K562 (cell line): ENCODE measurements at regions not wholly inside any gene's neighbourhood (a gene's known extent, or its start where the extent isn't known, plus 50 kb on each side); places are given as distances from the start of the nearest gene placed in this dataset.

ENCODE experiments used
- ATAC-seq: fragments of 200-7000 bp; cut with Tn5 transposase; 3 replicates; pipeline ENCODE4 v1.9.1; 2020; ENCODE audit warnings: moderate library complexity
- BruUV-seq: library from RNA; stranded (reverse); fragments of 400-500 nt; replicated peaks from 2 replicates; lab custom pipeline; 2021; lab: Mats Ljungman, UMichigan
- CTCF ChIA-PET: fragments of 300-600 bp; formaldehyde crosslinking; extraction: SDS; loops from one replicate; lab custom pipeline; 2021; ENCODE audit warnings: low intra/inter-chr PET ratio; lab: Yijun Ruan, JAX
- POLR2A ChIA-PET: fragments of 300-600, 350-650 bp; sonication (Branson Sonifier 250); formaldehyde crosslinking; extraction: SDS; loops from one replicate; lab custom pipeline; 2021; ENCODE audit warnings: antibody characterized with exemption, inconsistent platforms; lab: Yijun Ruan, JAX
- DNase-seq, 4 experiments: peaks; one replicate each; pipeline versions ENCODE4 v3.0.0 to v3.0.0-alpha.2; 2011 to 2018; ENCODE audit warnings: low spot score in 3 of 4, mixed read lengths in 3 of 4; ENCODE audit errors: extremely low read depth in 1 of 4
- FAIRE-seq: peaks from 2 replicates; lab custom pipeline; 2011; peaks lifted over from hg19 to GRCh38; lab: Jason Lieb, UNC
- H2AFZ ChIP-seq: 2 replicates; pipeline ENCODE4 v1.6.0; 2011; ENCODE audit warnings: low read depth, low read length, control low read depth, inconsistent platforms
- H3K27ac ChIP-seq: fragments of 200-600 bp; 3 replicates; pipeline ENCODE4 v1.8.0; 2011; ENCODE audit warnings: low read depth, mild to moderate bottlenecking, control low read depth, inconsistent platforms, low read length, moderate library complexity, mixed read lengths; ENCODE audit errors: extremely low read depth
- H3K27me3 ChIP-seq, 2 experiments: fragments of 300-600 bp in 1 of 2; 2 replicates in 1 of 2; 3 replicates in 1 of 2; pipeline versions ENCODE4 v1.6.0 to v1.8.0; 2011; ENCODE audit warnings: inconsistent platforms in 2 of 2, low read length in 2 of 2, mild to moderate bottlenecking in 1 of 2, mixed read lengths in 1 of 2, moderate library complexity in 1 of 2; ENCODE audit not compliant: control insufficient read depth in 2 of 2, insufficient read depth in 2 of 2
- H3K36me3 ChIP-seq: fragments of 300-600 bp; 3 replicates; pipeline ENCODE4 v1.8.0; 2011; ENCODE audit warnings: mild to moderate bottlenecking, low read length, inconsistent platforms; ENCODE audit not compliant: control insufficient read depth, insufficient read depth
- H3K4me1 ChIP-seq, 2 experiments: fragments of 200-600 bp in 1 of 2; replicated peaks in 1 of 2; 2 replicates in 1 of 2; 3 replicates in 1 of 2; pipeline versions ENCODE4 v1.5.1 to v1.8.0; 2011; ENCODE audit warnings: inconsistent platforms in 2 of 2, low read length in 2 of 2, mild to moderate bottlenecking in 1 of 2, mixed read lengths in 1 of 2, moderate library complexity in 1 of 2; ENCODE audit not compliant: control insufficient read depth in 2 of 2, insufficient read depth in 2 of 2
- H3K4me2 ChIP-seq: 2 replicates; pipeline ENCODE4 v1.6.1; 2011; ENCODE audit warnings: low read length, control low read depth, inconsistent platforms, mixed read lengths; ENCODE audit not compliant: insufficient read depth
- H3K4me3 ChIP-seq: fragments of 200-600 bp; sonication (generic), shearing (Covaris generic); 2 replicates; pipeline ENCODE4 v1.5.1; 2016; ENCODE audit warnings: control low read depth, inconsistent platforms
- H3K79me2 ChIP-seq: fragments of 200-600 bp; 3 replicates; pipeline ENCODE4 v1.8.0; 2011; ENCODE audit warnings: low read length, inconsistent platforms; ENCODE audit not compliant: control insufficient read depth, insufficient read depth
- H3K9ac ChIP-seq, 2 experiments: 2 replicates each; pipeline versions ENCODE4 v1.6.0 to v1.6.1; 2011; ENCODE audit warnings: low read depth in 2 of 2, low read length in 2 of 2, control low read depth in 1 of 2, inconsistent platforms in 1 of 2, mild to moderate bottlenecking in 1 of 2, mixed read lengths in 1 of 2; ENCODE audit not compliant: insufficient read depth in 1 of 2
- H3K9me1 ChIP-seq: one replicate; pipeline ENCODE4 v1.6.0; 2011; ENCODE audit warnings: inconsistent platforms, mild to moderate bottlenecking, low read length, moderate library complexity; ENCODE audit not compliant: control insufficient read depth, insufficient read depth
- H3K9me3 ChIP-seq: replicated peaks from 2 replicates; pipeline ENCODE4 v1.5.1; 2011; ENCODE audit warnings: low read depth, low read length, inconsistent platforms; ENCODE audit not compliant: control insufficient read depth, insufficient read depth
- H4K20me1 ChIP-seq: replicated peaks from 2 replicates; pipeline ENCODE4 v1.6.1; 2011; ENCODE audit warnings: low read length, inconsistent platforms, mixed read lengths; ENCODE audit not compliant: control insufficient read depth, insufficient read depth
- ARID3B ChIP-seq: fragments of 250-450 bp; sonication (Bioruptor Pico); IDR thresholded peaks from 2 replicates; pipeline ENCODE4 v1.4.0; 2020; ENCODE audit warnings: borderline replicate concordance
- CGGBP1 ChIP-seq: fragments of 250-450 bp; sonication (Bioruptor Pico); IDR thresholded peaks from 2 replicates; pipeline ENCODE4 v1.9.0; 2021; ENCODE audit warnings: mild to moderate bottlenecking
- FOXJ3 ChIP-seq: sonication (generic); formaldehyde crosslinking; IDR thresholded peaks from 2 replicates; pipeline ENCODE4 v1.4.0; 2020; ENCODE audit warnings: mild to moderate bottlenecking, missing genetic modification reagents
- GABPA ChIP-seq: fragments of 200-800 bp; sonication (Bioruptor generic); conservative IDR thresholded peaks from 2 replicates; pipeline ENCODE4 v1.6.1; 2016; ENCODE audit warnings: low read depth, missing genetic modification characterization, missing compliant biosample characterization
- HDAC8 ChIP-seq: fragments of 450-650 bp; IDR thresholded peaks from 2 replicates; pipeline ENCODE4 v1.6.1; 2016; ENCODE audit warnings: mild to moderate bottlenecking, missing genetic modification characterization, moderate library complexity, missing compliant biosample characterization
- NCOA4 ChIP-seq: fragments of 450-650 bp; IDR thresholded peaks from 2 replicates; pipeline ENCODE4 v1.6.1; 2018; ENCODE audit warnings: mild to moderate bottlenecking; ENCODE audit not compliant: partially characterized antibody
- NFATC3 ChIP-seq: fragments of 450-650 bp; IDR thresholded peaks from 2 replicates; pipeline ENCODE4 v1.6.1; 2017; ENCODE audit warnings: mild to moderate bottlenecking
- POLR3A ChIP-seq: IDR thresholded peaks from 2 replicates; pipeline ENCODE4 v1.6.1; 2011; ENCODE audit warnings: borderline replicate concordance, mild to moderate bottlenecking, moderate library complexity; ENCODE audit not compliant: insufficient read length, insufficient read depth; ENCODE audit errors: extremely low read depth
- SAFB ChIP-seq: fragments of 200-400 bp; formaldehyde crosslinking; IDR thresholded peaks from 2 replicates; pipeline ENCODE4 v1.6.1; 2017; ENCODE audit warnings: low read depth, low read length, borderline replicate concordance
- SMAD1 ChIP-seq: fragments of 150-350 bp; IDR thresholded peaks from 2 replicates; pipeline ENCODE4 v1.6.1; 2014; ENCODE audit warnings: low read length, low read depth; ENCODE audit not compliant: partially characterized antibody
- TAF7 ChIP-seq: fragments of 450-650 bp; IDR thresholded peaks from 2 replicates; pipeline ENCODE4 v1.6.1; 2016; ENCODE audit warnings: missing genetic modification characterization, missing compliant biosample characterization
- TCF3 ChIP-seq: sonication (generic); formaldehyde crosslinking; IDR thresholded peaks from 2 replicates; pipeline ENCODE4 v1.4.0; 2020; ENCODE audit warnings: mild to moderate bottlenecking, missing genetic modification reagents
- ZNF561 ChIP-seq: fragments of 450-650 bp; formaldehyde crosslinking; conservative IDR thresholded peaks from 2 replicates; pipeline ENCODE4 v1.4.0; 2020; ENCODE audit warnings: mild to moderate bottlenecking, moderate library complexity
- ZNF695 ChIP-seq: fragments of 450-650 bp; formaldehyde crosslinking; IDR thresholded peaks from 2 replicates; pipeline ENCODE4 v1.4.0; 2020; ENCODE audit warnings: mild to moderate bottlenecking, moderate library complexity
- ZNF75A ChIP-seq: fragments of 450-650 bp; formaldehyde crosslinking; IDR thresholded peaks from 2 replicates; pipeline ENCODE4 v1.4.0; 2020; ENCODE audit warnings: mild to moderate bottlenecking
- ZNF77 ChIP-seq: fragments of 250-450 bp; sonication (Bioruptor Pico); IDR thresholded peaks from 2 replicates; pipeline ENCODE4 v1.5.0; 2020
- WGBS: fragments of 100-300 bp; shearing (Covaris generic); methylation state at CpG from one replicate; pipeline ENCODE4 v1.1.6; 2016; ENCODE audit warnings: low coverage, mixed read lengths; ENCODE audit not compliant: insufficient coverage; ENCODE audit errors: missing lambda C conversion rate; 5-methylcytosine and 5-hydroxymethylcytosine counted together
- in situ Hi-C: fragments of 300-500 bp; cut with MboI; formaldehyde crosslinking; loops from 4 replicates; pipeline ENCODE4 v1.15.0; 2018; ENCODE audit warnings: inconsistent platforms, mixed read lengths
- intact Hi-C: fragments of 100-400 bp; cut with micrococcal nuclease; formaldehyde crosslinking; loops from 2 replicates; pipeline ENCODE4 v1.14.2; 2022
- TF ChIP-seq, protein P1 (sequence below): fragments of 450-650 bp; IDR thresholded peaks from 2 replicates; pipeline ENCODE4 v1.6.1; 2017; ENCODE audit warnings: mild to moderate bottlenecking, moderate library complexity
- TF ChIP-seq, protein P2 (sequence below), 2 experiments: fragments of 200-800 bp in 1 of 2; sonication (Bioruptor generic) in 1 of 2; sonication (generic) in 1 of 2; formaldehyde crosslinking in 1 of 2; IDR thresholded peaks in 1 of 2; conservative IDR thresholded peaks in 1 of 2; 2 replicates each; pipeline versions ENCODE4 v1.5.0 to v1.6.1; 2016 to 2020; ENCODE audit warnings: missing compliant biosample characterization in 1 of 2, missing genetic modification characterization in 1 of 2, missing genetic modification reagents in 1 of 2

DNA sequence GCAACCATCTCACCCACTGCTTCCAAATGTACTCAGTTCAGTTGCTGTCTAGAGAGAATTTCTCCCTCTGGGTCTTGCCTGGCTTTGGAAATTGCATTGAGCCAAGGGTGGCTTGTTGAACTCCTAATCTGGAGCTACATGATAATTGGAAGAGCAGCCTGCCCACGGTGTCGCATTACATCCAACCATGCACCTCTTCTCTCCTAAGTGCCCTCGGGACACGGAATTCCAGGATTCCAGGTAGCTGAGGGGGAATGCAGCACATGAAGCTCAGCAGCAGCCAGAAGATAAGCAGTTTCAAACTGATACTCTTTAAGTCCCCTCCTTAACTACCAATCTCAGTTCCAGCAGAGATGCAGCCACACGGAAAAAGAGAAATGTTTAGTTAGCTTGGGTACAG, 509.4 kb upstream of the KLF4 start:
- Histone ChIP-seq H3K4me1 (no peaks in the 10 kb centered on the region; a peak in 1 of 5 replicates), H3K79me2 (no peaks in the 10 kb centered on the region), H3K36me3 (no peaks in the 10 kb centered on the region), H3K9me1 (no peaks in the 10 kb centered on the region), H2AFZ (no peak overlapping the region), H3K27me3 (peaks cover 22 to 24% of the 10 kb centered on the region in 2 experiments), H3K27ac (no peak overlapping the region), H3K4me3 (no peak overlapping the region), H3K9me3 (no peaks in the 10 kb centered on the region), H3K4me2 (no peak overlapping the region), H3K9ac (no peak overlapping the region), H4K20me1 (no peaks in the 10 kb centered on the region; the same call in 1 of the 2 replicates)
- WGBS = 1% methylated on average over 5 of the region's 5 CpGs
- CTCF ChIA-PET = interaction anchor here (0.5 kb wide), 1 partner anchor 76 kb away, joined by 3 read pairs; no protein-coding TSS in a partner anchor
- POLR2A ChIA-PET = interaction anchor here (0.6 kb wide), 1 partner anchor 38 kb away, joined by 3 read pairs; no protein-coding TSS in a partner anchor
- in situ Hi-C loops (no loop called here), intact Hi-C loops (no loop called here)
- no TSS peak for BruUV-seq
- FAIRE-seq (no peak), DNase-seq (no peak), ATAC-seq (no peak)
- TF ChIP-seq NCOA4 = no peak
- TF ChIP-seq CGGBP1 (CRISPR knock-in tag) = no peak
- no peak for TF ChIP-seq GABPA (tag)
- TF ChIP-seq, protein P1, sequence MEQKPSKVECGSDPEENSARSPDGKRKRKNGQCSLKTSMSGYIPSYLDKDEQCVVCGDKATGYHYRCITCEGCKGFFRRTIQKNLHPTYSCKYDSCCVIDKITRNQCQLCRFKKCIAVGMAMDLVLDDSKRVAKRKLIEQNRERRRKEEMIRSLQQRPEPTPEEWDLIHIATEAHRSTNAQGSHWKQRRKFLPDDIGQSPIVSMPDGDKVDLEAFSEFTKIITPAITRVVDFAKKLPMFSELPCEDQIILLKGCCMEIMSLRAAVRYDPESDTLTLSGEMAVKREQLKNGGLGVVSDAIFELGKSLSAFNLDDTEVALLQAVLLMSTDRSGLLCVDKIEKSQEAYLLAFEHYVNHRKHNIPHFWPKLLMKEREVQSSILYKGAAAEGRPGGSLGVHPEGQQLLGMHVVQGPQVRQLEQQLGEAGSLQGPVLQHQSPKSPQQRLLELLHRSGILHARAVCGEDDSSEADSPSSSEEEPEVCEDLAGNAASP = no peak
- no peak for TF ChIP-seq ZNF77 (CRISPR knock-in tag)
- TF ChIP-seq TCF3 = no peak
- no peak for TF ChIP-seq ZNF695 (CRISPR knock-in tag)
- TF ChIP-seq ZNF561 (CRISPR knock-in tag) = no peak
- no peak for TF ChIP-seq ZNF75A
- TF ChIP-seq SAFB = no peak
- no peak for TF ChIP-seq SMAD1
- TF ChIP-seq TAF7 (tag) = no peak
- TF ChIP-seq, protein P2, sequence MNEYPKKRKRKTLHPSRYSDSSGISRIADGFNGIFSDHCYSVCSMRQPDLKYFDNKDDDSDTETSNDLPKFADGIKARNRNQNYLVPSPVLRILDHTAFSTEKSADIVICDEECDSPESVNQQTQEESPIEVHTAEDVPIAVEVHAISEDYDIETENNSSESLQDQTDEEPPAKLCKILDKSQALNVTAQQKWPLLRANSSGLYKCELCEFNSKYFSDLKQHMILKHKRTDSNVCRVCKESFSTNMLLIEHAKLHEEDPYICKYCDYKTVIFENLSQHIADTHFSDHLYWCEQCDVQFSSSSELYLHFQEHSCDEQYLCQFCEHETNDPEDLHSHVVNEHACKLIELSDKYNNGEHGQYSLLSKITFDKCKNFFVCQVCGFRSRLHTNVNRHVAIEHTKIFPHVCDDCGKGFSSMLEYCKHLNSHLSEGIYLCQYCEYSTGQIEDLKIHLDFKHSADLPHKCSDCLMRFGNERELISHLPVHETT (CRISPR knock-in tag; conservative IDR thresholded peaks at IDR 0.05 in 1 of 2, IDR thresholded peaks at IDR 0.05 in 1 of 2) = no peak
- TF ChIP-seq FOXJ3 (CRISPR knock-in tag) = no peak
- TF ChIP-seq POLR3A = no peak
- no peak for TF ChIP-seq HDAC8
- TF ChIP-seq ARID3B (CRISPR knock-in tag) = no peak
- no peak for TF ChIP-seq NFATC3
